CD14-positive monocyte (primary cell): ENCODE measurements at regions not wholly inside any gene's neighbourhood (a gene's known extent, or its start where the extent isn't known, plus 50 kb on each side); places are given as distances from the start of the nearest gene placed in this dataset.

Source experiments
- DNase-seq, 3 donors: peaks; one replicate each; pipeline ENCODE4 v3.0.0-alpha.2; 2011 to 2022
- H2AFZ ChIP-seq: 2 replicates; pipeline ENCODE4 v1.6.0; 2012; ENCODE audit warnings: mild to moderate bottlenecking, low read depth, low read length, inconsistent platforms; ENCODE audit not compliant: insufficient read depth, poor library complexity, severe bottlenecking
- H3K27ac ChIP-seq, 2 donors: 1 replicate in 1 of 2; 2 replicates in 1 of 2; pipeline ENCODE4 v1.5.1; 2012 to 2013; ENCODE audit warnings: low read length in 2 of 2, control low read depth in 1 of 2, inconsistent platforms in 1 of 2, low read depth in 1 of 2, mild to moderate bottlenecking in 1 of 2
- H3K27me3 ChIP-seq, 2 donors: one replicate each; pipeline versions ENCODE4 v1.6.0 to v1.6.1; 2011 to 2013; ENCODE audit warnings: low read length in 2 of 2; ENCODE audit not compliant: control insufficient read depth in 2 of 2, insufficient read depth in 2 of 2
- H3K36me3 ChIP-seq, 2 donors: replicated peaks in 1 of 2; 1 replicate in 1 of 2; 2 replicates in 1 of 2; pipeline versions ENCODE4 v1.5.1 to v1.6.1; 2012 to 2013; ENCODE audit warnings: low read length in 2 of 2, control low read depth in 1 of 2, inconsistent platforms in 1 of 2, mild to moderate bottlenecking in 1 of 2; ENCODE audit not compliant: insufficient read depth in 2 of 2, control insufficient read depth in 1 of 2
- H3K4me1 ChIP-seq, 2 donors: 1 replicate in 1 of 2; 2 replicates in 1 of 2; pipeline versions ENCODE4 v1.5.1 to v1.6.1; 2012 to 2013; ENCODE audit warnings: low read length in 2 of 2, control low read depth in 1 of 2, inconsistent platforms in 1 of 2, mild to moderate bottlenecking in 1 of 2, moderate library complexity in 1 of 2; ENCODE audit not compliant: insufficient read depth in 2 of 2, control insufficient read depth in 1 of 2
- H3K4me2 ChIP-seq: replicated peaks from 2 replicates; pipeline ENCODE3; 2012; ENCODE audit warnings: low read length, moderate library complexity, mild to moderate bottlenecking; ENCODE audit not compliant: poor library complexity, severe bottlenecking; ENCODE audit errors: extremely low read depth
- H3K4me3 ChIP-seq, 3 experiments: fragments of 200-600 bp in 1 of 3; sonication (generic) in 1 of 3; replicated peaks in 1 of 3; 1 replicate in 2 of 3; 2 replicates in 1 of 3; pipeline ENCODE4 v1.5.1; 2011 to 2013; ENCODE audit warnings: low read length in 3 of 3, mild to moderate bottlenecking in 3 of 3, control low read depth in 2 of 3, low read depth in 2 of 3, inconsistent platforms in 1 of 3, moderate library complexity in 1 of 3
- H3K79me2 ChIP-seq: 2 replicates; pipeline ENCODE4 v1.6.0; 2012; ENCODE audit warnings: mild to moderate bottlenecking, control low read depth, inconsistent platforms, low read length, moderate library complexity; ENCODE audit not compliant: insufficient read depth
- H3K9ac ChIP-seq: 2 replicates; pipeline ENCODE4 v1.6.0; 2017; ENCODE audit warnings: low read length, mild to moderate bottlenecking; ENCODE audit not compliant: insufficient read depth, poor library complexity, severe bottlenecking
- H3K9me3 ChIP-seq, 2 donors: replicated peaks in 1 of 2; 1 replicate in 1 of 2; 2 replicates in 1 of 2; pipeline versions ENCODE4 v1.5.1 to v1.6.1; 2012 to 2013; ENCODE audit warnings: low read length in 2 of 2, control low read depth in 1 of 2; ENCODE audit not compliant: control insufficient read depth in 1 of 2, insufficient read depth in 1 of 2
- H4K20me1 ChIP-seq: 2 replicates; pipeline ENCODE4 v1.6.0; 2012; ENCODE audit warnings: mild to moderate bottlenecking, low read length, control low read depth, moderate library complexity; ENCODE audit not compliant: insufficient read depth
- H3K27ac Mint-ChIP-seq, 7 donors: one replicate each; pipeline ENCODE4 v1.8.0; 2020; ENCODE audit warnings: mild to moderate bottlenecking in 7 of 7, mixed read lengths in 7 of 7, moderate library complexity in 6 of 7, inconsistent platforms in 2 of 7
- H3K27me3 Mint-ChIP-seq, 3 donors: one replicate each; pipeline ENCODE4 v1.8.0; 2021 to 2022; ENCODE audit warnings: low read depth in 3 of 3, mild to moderate bottlenecking in 3 of 3, mixed read lengths in 3 of 3, moderate library complexity in 3 of 3, inconsistent platforms in 1 of 3
- H3K36me3 Mint-ChIP-seq, 2 donors: one replicate each; pipeline ENCODE4 v1.8.0; 2020; ENCODE audit warnings: mixed read lengths in 2 of 2, inconsistent platforms in 1 of 2, mild to moderate bottlenecking in 1 of 2
- H3K4me1 Mint-ChIP-seq: one replicate; pipeline ENCODE4 v1.8.0; 2020; ENCODE audit warnings: mild to moderate bottlenecking, mixed read lengths
- H3K4me3 Mint-ChIP-seq, 2 donors: one replicate each; pipeline ENCODE4 v1.8.0; 2020; ENCODE audit warnings: mild to moderate bottlenecking in 2 of 2, mixed read lengths in 2 of 2, moderate library complexity in 1 of 2
- H3K9me3 Mint-ChIP-seq, 7 donors: one replicate each; pipeline ENCODE4 v1.8.0; 2020 to 2022; ENCODE audit warnings: mixed read lengths in 7 of 7, mild to moderate bottlenecking in 6 of 7, moderate library complexity in 6 of 7, inconsistent platforms in 2 of 7
- WGBS: methylation state at CpG from one replicate; pipeline ENCODE4 v1.1.5; 2013; ENCODE audit warnings: missing lambda C conversion rate; ENCODE audit not compliant: insufficient coverage; 5-methylcytosine and 5-hydroxymethylcytosine counted together
- intact Hi-C, 2 donors: fragments of 100-400 bp; cut with micrococcal nuclease; formaldehyde crosslinking; loops; one replicate each; pipeline versions ENCODE4 v1.15.0 to v1.15.1; 2023
- TF ChIP-seq, protein P1 (sequence below): fragments of 200-600 bp; IDR thresholded peaks from one replicate; pipeline ENCODE4 v1.8.0; 2022; ENCODE audit warnings: antibody characterized with exemption, mild to moderate bottlenecking

- Histone ChIP-seq H3K9me3 (no peaks in the 10 kb centered on the region), H3K4me1 (no peaks in the 10 kb centered on the region), H3K27me3 (no peaks in the 10 kb centered on the region), H4K20me1 (no peaks in the 10 kb centered on the region), H3K4me3 (no peak overlapping the region), H2AFZ (no peak overlapping the region), H3K9ac (no peak overlapping the region), H3K36me3 (no peaks in the 10 kb centered on the region), H3K79me2 (no peaks in the 10 kb centered on the region), H3K27ac (no peak overlapping the region), H3K4me2 (no peak overlapping the region)
- Mint-ChIP-seq H3K27me3 (peaks cover 0 to 3% (median 3%) of the 10 kb centered on the region in 3 donors), H3K9me3 (peaks cover 0 to 5% (median 3%) of the 10 kb centered on the region in 7 donors), H3K27ac (no peak overlapping the region), H3K4me1 (no peaks in the 10 kb centered on the region), H3K4me3 (no peak overlapping the region), H3K36me3 (no peaks in the 10 kb centered on the region)
- intact Hi-C loops, result no loop called here
- DNase-seq, result no peak
- TF ChIP-seq, protein P1, sequence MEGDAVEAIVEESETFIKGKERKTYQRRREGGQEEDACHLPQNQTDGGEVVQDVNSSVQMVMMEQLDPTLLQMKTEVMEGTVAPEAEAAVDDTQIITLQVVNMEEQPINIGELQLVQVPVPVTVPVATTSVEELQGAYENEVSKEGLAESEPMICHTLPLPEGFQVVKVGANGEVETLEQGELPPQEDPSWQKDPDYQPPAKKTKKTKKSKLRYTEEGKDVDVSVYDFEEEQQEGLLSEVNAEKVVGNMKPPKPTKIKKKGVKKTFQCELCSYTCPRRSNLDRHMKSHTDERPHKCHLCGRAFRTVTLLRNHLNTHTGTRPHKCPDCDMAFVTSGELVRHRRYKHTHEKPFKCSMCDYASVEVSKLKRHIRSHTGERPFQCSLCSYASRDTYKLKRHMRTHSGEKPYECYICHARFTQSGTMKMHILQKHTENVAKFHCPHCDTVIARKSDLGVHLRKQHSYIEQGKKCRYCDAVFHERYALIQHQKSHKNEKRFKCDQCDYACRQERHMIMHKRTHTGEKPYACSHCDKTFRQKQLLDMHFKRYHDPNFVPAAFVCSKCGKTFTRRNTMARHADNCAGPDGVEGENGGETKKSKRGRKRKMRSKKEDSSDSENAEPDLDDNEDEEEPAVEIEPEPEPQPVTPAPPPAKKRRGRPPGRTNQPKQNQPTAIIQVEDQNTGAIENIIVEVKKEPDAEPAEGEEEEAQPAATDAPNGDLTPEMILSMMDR, result no peak
- no CpG with 5 or more reads among the region's 4 CpGs for WGBS
Observed at GRCh38 chr17:55926276-55926990, 175.6 kb downstream of the PCTP start.

GRCh38 chr17:55930291-55930809 lies 179.5 kb downstream of the PCTP start:
- peaks cover 1% of the 10 kb centered on the region for H3K4me1 Mint-ChIP-seq
- Histone ChIP-seq H3K4me2 (no peak overlapping the region), H3K27me3 (no peaks in the 10 kb centered on the region), H3K4me1 (no peaks in the 10 kb centered on the region), H3K36me3 (no peaks in the 10 kb centered on the region), H3K27ac (no peak overlapping the region), H3K9ac (no peak overlapping the region), H4K20me1 (no peaks in the 10 kb centered on the region), H3K79me2 (no peaks in the 10 kb centered on the region), H3K9me3 (no peaks in the 10 kb centered on the region), H2AFZ (no peak overlapping the region), H3K4me3 (no peak overlapping the region)
- H3K27me3 Mint-ChIP-seq, result peaks cover 0 to 2% (median 0%) of the 10 kb centered on the region in 3 donors
- no peak overlapping the region for H3K4me3 Mint-ChIP-seq
- no peak overlapping the region for H3K27ac Mint-ChIP-seq
- TF ChIP-seq, protein P1, result no peak
- no peaks in the 10 kb centered on the region for H3K36me3 Mint-ChIP-seq
- 100% methylated on average over 1 of the region's 1 CpG for WGBS
- intact Hi-C loops, result no loop called here
- H3K9me3 Mint-ChIP-seq, result peaks cover 0 to 3% (median 2%) of the 10 kb centered on the region in 7 donors
- no peak for DNase-seq
